ENCODE measurements at regions not wholly inside any gene's neighbourhood (a gene's known extent, or its start where the extent isn't known, plus 50 kb on each side); places are given as distances from the start of the nearest gene placed in this dataset.

GRCh38 chr6:140101818-140102217, 727.4 kb upstream of the CITED2 start:
- TF ChIP-seq CTCF (IDR thresholded peaks at IDR 0.05; ENCODE audit: poor library complexity, severe bottlenecking) (no peak), RAD21 (conservative IDR thresholded peaks at IDR 0.05) (no peak), EP300 (conservative IDR thresholded peaks at IDR 0.05; ENCODE audit: poor library complexity, severe bottlenecking) (no peak), EZH2 (IDR thresholded peaks at IDR 0.05; ENCODE audit: borderline replicate concordance, insufficient read depth, low read length, poor library complexity, severe bottlenecking) (no peak), POLR2AphosphoS5 (IDR thresholded peaks at IDR 0.05) (no peak), SMC3 (conservative IDR thresholded peaks at IDR 0.05; ENCODE audit: poor library complexity) (no peak), MXI1 (conservative IDR thresholded peaks at IDR 0.05; ENCODE audit: poor library complexity, severe bottlenecking) (no peak)

Measured in neural cell (in vitro differentiated cells).